HEK293T (cell line): ENCODE measurements at regions not wholly inside any gene's neighbourhood (a gene's known extent, or its start where the extent isn't known, plus 50 kb on each side); places are given as distances from the start of the nearest gene placed in this dataset.

Experiments
- ARNT ChIP-seq: fragments of 450-650 bp; IDR thresholded peaks from 2 replicates; pipeline ENCODE4 v1.6.1; 2017; ENCODE audit warnings: mild to moderate bottlenecking
- BHLHE40 ChIP-seq: fragments of 450-650 bp; IDR thresholded peaks from 2 replicates; pipeline ENCODE4 v1.6.1; 2016; ENCODE audit warnings: mild to moderate bottlenecking, moderate library complexity, borderline replicate concordance
- FOXA1 ChIP-seq: fragments of 450-650 bp; IDR thresholded peaks from 2 replicates; pipeline ENCODE4 v1.6.1; 2016; ENCODE audit warnings: mild to moderate bottlenecking
- FOXK2 ChIP-seq: fragments of 450-650 bp; IDR thresholded peaks from 2 replicates; pipeline ENCODE4 v1.6.1; 2016; ENCODE audit warnings: mild to moderate bottlenecking
- FOXM1 ChIP-seq: fragments of 450-650 bp; IDR thresholded peaks from 2 replicates; pipeline ENCODE4 v1.6.1; 2017; ENCODE audit warnings: mild to moderate bottlenecking, borderline replicate concordance
- HDGF ChIP-seq: fragments of 450-650 bp; IDR thresholded peaks from 2 replicates; pipeline ENCODE4 v1.6.1; 2017; ENCODE audit warnings: antibody characterized with exemption, borderline replicate concordance
- L3MBTL2 ChIP-seq: fragments of 450-650 bp; conservative IDR thresholded peaks from 2 replicates; pipeline ENCODE4 v1.6.1; 2016; ENCODE audit warnings: mild to moderate bottlenecking
- LEF1 ChIP-seq: fragments of 450-650 bp; IDR thresholded peaks from 2 replicates; pipeline ENCODE4 v1.6.1; 2017; ENCODE audit warnings: mild to moderate bottlenecking, borderline replicate concordance
- NFRKB ChIP-seq: fragments of 450-650 bp; IDR thresholded peaks from 2 replicates; pipeline ENCODE4 v1.6.1; 2016; ENCODE audit warnings: mild to moderate bottlenecking, moderate library complexity
- SP1 ChIP-seq: fragments of 450-650 bp; IDR thresholded peaks from 2 replicates; pipeline ENCODE4 v1.6.1; 2017
- SUZ12 ChIP-seq: fragments of 450-650 bp; IDR thresholded peaks from 2 replicates; pipeline ENCODE4 v1.6.1; 2016; ENCODE audit warnings: mild to moderate bottlenecking

DNA sequence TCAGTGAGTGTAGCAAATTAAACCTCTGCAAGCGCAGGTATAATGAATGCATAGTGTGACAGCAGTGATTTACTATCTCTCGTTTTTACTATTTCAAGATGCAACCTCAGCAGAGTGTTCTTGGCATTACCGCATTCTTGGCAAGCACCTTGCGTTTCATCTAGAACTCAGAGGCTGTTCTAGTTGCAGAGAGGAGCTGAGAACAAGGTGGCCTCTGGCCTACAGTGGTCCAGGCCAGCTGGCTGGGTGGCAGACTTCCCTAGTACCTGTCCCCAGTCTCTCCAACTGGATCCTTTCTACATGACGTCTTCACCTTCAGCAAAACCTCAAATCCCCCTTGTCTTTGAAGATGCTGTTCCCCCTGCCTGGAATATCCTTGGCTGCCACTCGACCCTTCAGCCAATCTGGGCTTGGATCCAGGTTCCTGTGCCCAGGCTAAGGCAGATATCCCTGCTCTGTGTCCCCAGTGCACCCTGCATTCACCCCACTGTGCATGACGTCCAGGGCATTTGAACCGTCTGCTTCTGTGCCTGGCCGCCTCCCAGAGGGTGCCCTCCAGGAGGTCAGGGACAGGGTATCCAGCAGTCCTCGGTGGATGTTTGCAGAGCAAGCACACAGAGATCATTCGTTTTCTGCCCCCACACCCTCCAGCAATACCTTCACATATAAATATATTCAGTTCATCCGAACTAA lies 120.4 kb upstream of the CPEB4 start:
- TF ChIP-seq BHLHE40 (no peak), SP1 (no peak), FOXM1 (no peak), ARNT (no peak), SUZ12 (no peak), LEF1 (no peak), HDGF (no peak), FOXA1 (no peak), FOXK2 (no peak), NFRKB (no peak), L3MBTL2 (no peak)
